C4-2B (cell line): ENCODE measurements at regions not wholly inside any gene's neighbourhood (a gene's known extent, or its start where the extent isn't known, plus 50 kb on each side); places are given as distances from the start of the nearest gene placed in this dataset.

Source experiments
- H3K27ac ChIP-seq: fragments of 450-650 bp; 2 replicates; pipeline ENCODE4 v1.5.1; 2017
- ZFX ChIP-seq: fragments of 450-650 bp; IDR thresholded peaks from 2 replicates; pipeline ENCODE4 v1.6.1; 2017
- TF ChIP-seq, protein P1 (sequence below): fragments of 450-650 bp; conservative IDR thresholded peaks from 2 replicates; pipeline ENCODE4 v1.5.1; 2017; ENCODE audit warnings: mild to moderate bottlenecking

DNA sequence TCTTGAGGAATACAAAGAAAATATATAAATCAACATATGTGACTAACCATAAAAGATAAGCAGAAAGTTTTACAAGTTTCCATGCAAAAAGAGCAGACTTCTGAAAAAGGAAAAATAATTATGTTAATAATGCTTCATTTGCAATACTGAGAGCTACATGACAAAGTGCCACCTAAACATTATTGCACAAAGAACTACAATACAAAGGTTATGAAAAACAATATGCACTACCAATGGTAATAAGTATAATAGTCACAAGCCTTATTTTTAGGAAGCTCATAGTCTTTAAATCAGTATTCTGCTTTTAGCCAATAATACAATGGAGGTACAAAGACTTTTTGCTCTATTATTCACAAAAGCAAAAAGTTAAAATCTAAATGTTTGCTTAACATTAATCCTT is 411.2 kb downstream of the TLL1 start:
- no peak overlapping the region for H3K27ac ChIP-seq
- TF ChIP-seq, protein P1, sequence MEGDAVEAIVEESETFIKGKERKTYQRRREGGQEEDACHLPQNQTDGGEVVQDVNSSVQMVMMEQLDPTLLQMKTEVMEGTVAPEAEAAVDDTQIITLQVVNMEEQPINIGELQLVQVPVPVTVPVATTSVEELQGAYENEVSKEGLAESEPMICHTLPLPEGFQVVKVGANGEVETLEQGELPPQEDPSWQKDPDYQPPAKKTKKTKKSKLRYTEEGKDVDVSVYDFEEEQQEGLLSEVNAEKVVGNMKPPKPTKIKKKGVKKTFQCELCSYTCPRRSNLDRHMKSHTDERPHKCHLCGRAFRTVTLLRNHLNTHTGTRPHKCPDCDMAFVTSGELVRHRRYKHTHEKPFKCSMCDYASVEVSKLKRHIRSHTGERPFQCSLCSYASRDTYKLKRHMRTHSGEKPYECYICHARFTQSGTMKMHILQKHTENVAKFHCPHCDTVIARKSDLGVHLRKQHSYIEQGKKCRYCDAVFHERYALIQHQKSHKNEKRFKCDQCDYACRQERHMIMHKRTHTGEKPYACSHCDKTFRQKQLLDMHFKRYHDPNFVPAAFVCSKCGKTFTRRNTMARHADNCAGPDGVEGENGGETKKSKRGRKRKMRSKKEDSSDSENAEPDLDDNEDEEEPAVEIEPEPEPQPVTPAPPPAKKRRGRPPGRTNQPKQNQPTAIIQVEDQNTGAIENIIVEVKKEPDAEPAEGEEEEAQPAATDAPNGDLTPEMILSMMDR, result no peak
- no peak for TF ChIP-seq ZFX

DNA sequence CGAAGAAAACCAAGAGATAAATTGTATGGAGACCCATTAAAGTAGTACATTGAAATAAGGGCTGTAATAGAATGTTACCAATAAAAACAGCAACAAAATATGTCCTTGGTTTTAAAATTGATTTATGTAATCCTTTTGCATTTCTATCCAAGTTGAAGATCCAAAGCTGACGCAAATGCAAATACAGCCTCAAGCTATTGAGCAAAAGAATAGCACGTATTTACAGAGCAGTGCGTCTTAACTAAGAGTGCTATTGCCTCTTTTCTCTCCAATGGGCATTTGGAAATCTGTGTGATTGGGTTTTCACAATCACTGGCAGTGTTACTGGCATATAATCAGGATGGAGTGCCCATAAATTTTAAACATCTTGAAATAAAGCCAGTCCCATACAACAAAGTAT is 417.4 kb downstream of the TLL1 start:
- TF ChIP-seq ZFX, result no peak
- TF ChIP-seq, protein P1, result no peak

DNA sequence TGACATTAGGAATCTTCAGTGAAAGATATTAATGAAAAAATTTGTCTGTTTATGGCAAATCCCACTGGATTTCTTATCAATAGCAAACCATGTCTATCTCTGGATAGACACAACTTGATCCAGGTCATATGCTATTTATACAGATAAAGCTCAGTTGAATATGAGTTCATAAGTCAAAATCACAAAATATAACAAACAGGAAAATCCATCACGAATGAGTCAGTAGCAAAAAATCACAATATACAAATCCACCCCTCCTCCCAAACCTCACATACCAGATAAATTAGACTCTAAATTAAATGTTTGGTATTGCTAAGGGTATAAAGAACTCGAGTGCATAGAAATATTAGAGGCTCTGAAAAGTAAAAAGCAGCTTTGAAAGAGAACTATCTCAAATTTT is 420.5 kb downstream of the TLL1 start:
- no peak overlapping the region for H3K27ac ChIP-seq
- TF ChIP-seq, protein P1, result no peak

More for the DNA sequence above, 417.4 kb downstream of the TLL1 start:
- no peak overlapping the region for H3K27ac ChIP-seq

DNA sequence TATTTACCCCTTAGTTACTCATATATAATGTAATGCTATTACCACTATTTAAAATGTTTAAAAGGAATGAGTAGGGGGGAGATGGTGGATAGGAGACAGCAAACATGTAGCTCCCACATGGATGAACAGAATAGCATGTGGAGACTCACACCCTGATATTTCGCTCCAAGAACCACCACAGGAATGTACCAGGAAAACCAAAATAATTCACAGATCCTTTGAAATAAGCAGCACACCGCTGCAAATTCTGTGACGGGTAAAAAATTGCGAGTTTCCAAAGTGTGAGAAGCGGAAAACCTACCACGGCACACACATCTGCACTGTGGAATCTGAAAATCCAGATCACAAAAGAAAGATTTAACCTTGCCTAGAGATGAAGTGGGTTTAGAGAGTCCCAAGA is 428.2 kb downstream of the TLL1 start:
- TF ChIP-seq ZFX, result no peak
- TF ChIP-seq, protein P1, result no peak
- H3K27ac ChIP-seq, result no peak overlapping the region

DNA sequence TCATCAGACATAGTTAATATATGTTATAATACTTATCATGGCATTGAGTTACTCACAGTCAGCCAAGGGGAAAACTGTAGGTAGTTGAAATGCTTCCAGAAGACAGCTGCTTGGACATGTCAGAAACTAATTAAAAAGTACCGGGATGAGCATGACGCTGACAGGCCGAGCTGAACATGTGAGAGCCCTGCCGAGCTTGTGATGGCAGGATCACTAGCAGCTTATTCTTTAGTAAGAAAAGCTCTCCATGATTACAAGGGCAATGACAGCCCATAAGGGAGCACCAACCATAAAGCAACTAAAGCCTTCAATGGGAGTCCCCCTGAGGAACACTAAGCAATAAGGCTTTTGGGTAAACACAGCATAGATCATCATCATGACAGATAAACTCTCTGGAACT is 435.6 kb downstream of the TLL1 start:
- H3K27ac ChIP-seq, result no peak overlapping the region
- no peak for TF ChIP-seq ZFX
- TF ChIP-seq, protein P1, result no peak

DNA sequence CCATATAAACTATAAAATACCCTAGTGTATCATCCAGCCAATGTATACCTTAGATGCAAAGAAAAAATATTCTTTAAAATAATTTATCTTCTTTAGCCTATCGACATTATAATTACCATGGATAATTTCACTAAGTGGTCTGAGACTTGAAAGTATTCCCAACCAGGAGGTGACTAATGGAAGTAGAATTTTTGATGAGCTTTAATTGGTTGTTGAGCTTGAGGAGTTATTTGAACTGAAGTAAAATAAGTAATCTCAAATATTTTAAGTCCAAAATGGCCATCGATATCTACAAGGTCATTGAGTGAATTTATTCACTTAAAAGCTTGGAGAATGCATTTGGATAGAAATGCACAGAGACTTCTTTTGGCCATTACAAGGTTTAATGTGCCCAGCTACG is 436.2 kb downstream of the TLL1 start:
- TF ChIP-seq, protein P1, result no peak
- no peak for TF ChIP-seq ZFX
- no peak overlapping the region for H3K27ac ChIP-seq

DNA sequence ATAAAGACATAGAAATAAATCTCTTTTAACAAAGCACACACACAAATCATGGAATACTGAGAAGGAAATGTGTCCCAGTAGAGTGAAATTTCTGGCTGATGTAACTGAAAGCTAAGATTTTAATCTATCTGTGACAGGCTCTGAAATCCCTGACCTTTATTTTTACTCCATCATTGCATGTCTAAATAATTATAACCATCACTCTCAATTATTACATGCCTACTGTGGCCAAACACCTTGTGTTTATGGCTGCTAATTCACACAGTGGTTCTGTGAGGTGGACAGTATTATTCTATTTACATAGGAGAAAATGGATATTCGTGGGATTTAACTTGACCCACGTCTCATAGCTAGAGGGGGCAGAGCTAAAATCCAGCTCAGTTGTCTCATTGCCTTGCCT is 438.1 kb downstream of the TLL1 start:
- H3K27ac ChIP-seq, result no peak overlapping the region
- TF ChIP-seq, protein P1, result no peak
- no peak for TF ChIP-seq ZFX
